ENCODE measurements at regions not wholly inside any gene's neighbourhood (a gene's known extent, or its start where the extent isn't known, plus 50 kb on each side); places are given as distances from the start of the nearest gene placed in this dataset.

DNA sequence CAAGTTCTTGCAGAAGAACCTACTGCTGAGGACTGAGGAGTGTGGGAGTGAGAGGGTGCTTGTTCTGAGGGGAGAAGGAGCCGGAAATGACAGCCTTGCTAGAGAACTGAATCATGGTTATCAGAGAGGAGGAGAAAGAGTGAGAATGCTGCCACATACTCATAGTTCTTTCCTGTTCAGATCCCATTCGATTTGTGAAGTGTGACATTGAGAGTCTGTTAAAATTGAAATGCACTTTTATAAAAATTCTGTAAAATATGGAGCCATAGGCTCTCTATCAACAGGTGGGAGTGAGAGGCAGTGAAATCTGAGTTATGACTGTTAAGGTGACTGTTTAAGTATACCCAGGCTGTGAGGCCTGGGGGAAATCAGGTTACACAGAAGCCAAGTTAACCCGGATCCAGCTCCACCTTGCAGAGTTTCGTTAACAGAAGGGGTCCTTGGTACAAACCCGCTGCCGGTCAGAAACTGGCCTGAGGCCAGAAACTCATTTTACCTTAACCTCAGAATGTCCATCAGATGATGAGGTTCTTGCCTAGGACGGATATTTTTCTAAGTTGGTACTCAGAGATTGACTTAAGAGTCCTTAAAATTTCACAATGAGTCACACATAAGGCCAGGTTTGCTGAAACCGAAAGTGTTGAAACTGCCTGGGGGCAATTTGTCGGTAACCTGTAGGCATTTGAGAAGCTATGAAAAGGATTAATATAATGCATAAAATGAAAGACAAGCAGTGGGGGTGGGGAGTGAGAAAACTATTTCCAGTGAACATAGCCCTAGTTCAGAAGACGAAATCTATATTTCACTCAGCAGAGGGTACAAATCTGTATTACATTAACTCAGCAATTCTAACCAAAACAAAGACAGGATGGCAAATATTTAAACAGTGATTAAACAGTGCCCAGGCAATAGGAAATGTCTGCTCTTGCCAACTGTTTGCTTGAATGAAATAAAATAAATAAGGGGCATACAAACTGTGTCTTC, 350.5 kb downstream of the KCNRG start:
- TF ChIP-seq CTCF (IDR thresholded peaks at IDR 0.05; ENCODE audit: borderline replicate concordance, extremely low read depth, low read length, poor library complexity, severe bottlenecking), result no peak
- TF ChIP-seq EZH2 (IDR thresholded peaks at IDR 0.05; ENCODE audit: borderline replicate concordance, low read depth, low read length, severe bottlenecking), result no peak
- H3K27ac ChIP-seq (ENCODE audit: low read length), result no peak overlapping the region
- no peaks in the 10 kb centered on the region for H3K27me3 ChIP-seq (ENCODE audit: insufficient read depth, low read length, poor library complexity)
- no peak overlapping the region for H3K9ac ChIP-seq (ENCODE audit: low read depth, low read length)
- H3K4me2 ChIP-seq (ENCODE audit: insufficient read depth, low read length), result no peak overlapping the region
- H3K4me1 ChIP-seq (ENCODE audit: insufficient read depth, low read length), result peaks cover 8% of the 10 kb centered on the region
- no peak overlapping the region for H2AFZ ChIP-seq (ENCODE audit: low read depth, low read length)
- DNase-seq, result no peak
- no peaks in the 10 kb centered on the region for H3K9me3 ChIP-seq (ENCODE audit: insufficient read depth, low read length, severe bottlenecking)
- H3K36me3 ChIP-seq (ENCODE audit: insufficient read depth, low read length), result no peaks in the 10 kb centered on the region
- no peaks in the 10 kb centered on the region for H3K79me2 ChIP-seq (ENCODE audit: insufficient read depth, low read length)
- H3K4me3 ChIP-seq (ENCODE audit: low read depth in 1 of 2, low read length in 2 of 2), result no peak overlapping the region
- H4K20me1 ChIP-seq (ENCODE audit: insufficient read depth, low read length), result no peaks in the 10 kb centered on the region
- no peak for ATAC-seq (ENCODE audit: insufficient read depth, low read depth)

DNA sequence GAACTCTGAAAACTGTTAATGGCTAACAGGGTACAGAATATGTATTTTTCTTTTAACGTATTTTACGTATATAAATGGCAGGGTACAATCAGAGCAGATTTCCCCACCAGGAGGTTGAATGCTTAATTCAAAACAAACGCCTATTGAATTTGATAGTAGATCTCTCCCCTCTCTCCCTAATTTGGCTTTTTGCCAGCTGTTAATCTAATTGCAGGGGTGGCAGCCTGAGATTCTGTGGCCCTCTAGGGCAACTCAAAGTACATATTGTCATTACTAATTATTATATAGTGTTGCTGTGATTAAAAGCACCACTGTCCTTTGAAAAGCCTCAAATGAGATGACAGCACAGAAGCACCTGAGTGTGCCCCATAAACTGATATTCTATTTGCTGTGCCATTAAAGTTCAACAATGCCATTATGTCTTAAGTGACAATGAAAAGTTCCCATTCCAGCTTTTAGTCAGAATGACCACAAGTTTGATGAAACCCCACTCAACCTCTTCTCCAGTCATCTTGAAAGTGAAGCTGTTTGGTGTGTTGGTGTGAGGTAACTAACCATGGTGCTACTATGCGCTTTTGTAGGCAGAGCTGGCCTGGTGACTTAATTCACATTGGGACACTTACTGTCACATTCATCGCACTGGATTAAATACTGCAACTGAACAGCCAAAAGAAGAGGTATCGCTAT, 351.4 kb downstream of the KCNRG start:
- no peaks in the 10 kb centered on the region for H3K9me3 ChIP-seq (ENCODE audit: insufficient read depth, low read length, severe bottlenecking)
- no peaks in the 10 kb centered on the region for H3K4me1 ChIP-seq (ENCODE audit: insufficient read depth, low read length)
- H3K27ac ChIP-seq (ENCODE audit: low read length), result no peak overlapping the region
- H3K4me2 ChIP-seq (ENCODE audit: insufficient read depth, low read length), result no peak overlapping the region
- H3K79me2 ChIP-seq (ENCODE audit: insufficient read depth, low read length), result no peaks in the 10 kb centered on the region
- no peaks in the 10 kb centered on the region for H3K27me3 ChIP-seq (ENCODE audit: insufficient read depth, low read length, poor library complexity)
- no peak overlapping the region for H2AFZ ChIP-seq (ENCODE audit: low read depth, low read length)
- no peaks in the 10 kb centered on the region for H4K20me1 ChIP-seq (ENCODE audit: insufficient read depth, low read length)
- no peak overlapping the region for H3K4me3 ChIP-seq (ENCODE audit: low read depth in 1 of 2, low read length in 2 of 2)
- H3K9ac ChIP-seq (ENCODE audit: low read depth, low read length), result no peak overlapping the region
- no peak for DNase-seq
- no peak for ATAC-seq (ENCODE audit: insufficient read depth, low read depth)
- no peaks in the 10 kb centered on the region for H3K36me3 ChIP-seq (ENCODE audit: insufficient read depth, low read length)
- TF ChIP-seq CTCF (IDR thresholded peaks at IDR 0.05; ENCODE audit: borderline replicate concordance, extremely low read depth, low read length, poor library complexity, severe bottlenecking) (no peak), EZH2 (IDR thresholded peaks at IDR 0.05; ENCODE audit: borderline replicate concordance, low read depth, low read length, severe bottlenecking) (no peak)

DNA sequence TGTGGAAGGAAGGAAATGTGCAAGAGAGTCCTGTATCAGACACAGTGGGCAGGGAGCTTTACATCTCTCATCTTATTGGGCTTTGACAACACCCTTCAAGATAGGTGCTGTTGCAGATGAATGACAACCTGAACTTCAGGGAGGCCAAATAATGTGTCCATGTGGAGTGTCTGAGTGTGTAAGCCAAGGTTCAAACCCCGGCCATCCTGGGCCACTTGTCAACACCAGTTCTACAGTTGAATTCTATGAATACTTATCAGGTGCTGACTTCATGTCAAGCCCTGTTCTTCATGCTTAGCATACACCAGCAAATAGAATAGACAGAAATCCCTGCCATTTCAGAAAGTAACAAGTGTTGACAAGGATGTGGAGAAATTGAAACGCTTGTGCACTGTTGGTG, 354.4 kb downstream of the KCNRG start:
- no peaks in the 10 kb centered on the region for H3K4me1 ChIP-seq (ENCODE audit: insufficient read depth, low read length)
- no peaks in the 10 kb centered on the region for H3K36me3 ChIP-seq (ENCODE audit: insufficient read depth, low read length)
- no peak overlapping the region for H2AFZ ChIP-seq (ENCODE audit: low read depth, low read length)
- no peak overlapping the region for H3K27ac ChIP-seq (ENCODE audit: low read length)
- TF ChIP-seq EZH2 (IDR thresholded peaks at IDR 0.05; ENCODE audit: borderline replicate concordance, low read depth, low read length, severe bottlenecking), result no peak
- no peak for TF ChIP-seq CTCF (IDR thresholded peaks at IDR 0.05; ENCODE audit: borderline replicate concordance, extremely low read depth, low read length, poor library complexity, severe bottlenecking)
- no peaks in the 10 kb centered on the region for H3K79me2 ChIP-seq (ENCODE audit: insufficient read depth, low read length)
- H3K9ac ChIP-seq (ENCODE audit: low read depth, low read length), result no peak overlapping the region
- no peak for DNase-seq
- H3K27me3 ChIP-seq (ENCODE audit: insufficient read depth, low read length, poor library complexity), result no peaks in the 10 kb centered on the region
- H4K20me1 ChIP-seq (ENCODE audit: insufficient read depth, low read length), result no peaks in the 10 kb centered on the region
- no peak overlapping the region for H3K4me3 ChIP-seq (ENCODE audit: low read depth in 1 of 2, low read length in 2 of 2)
- no peak for ATAC-seq (ENCODE audit: insufficient read depth, low read depth)
- H3K9me3 ChIP-seq (ENCODE audit: insufficient read depth, low read length, severe bottlenecking), result no peaks in the 10 kb centered on the region
- H3K4me2 ChIP-seq (ENCODE audit: insufficient read depth, low read length), result no peak overlapping the region
